Kidney (tissue), 13 donors: ENCODE measurements at regions not wholly inside any gene's neighbourhood (a gene's known extent, or its start where the extent isn't known, plus 50 kb on each side); places are given as distances from the start of the nearest gene placed in this dataset.

ENCODE experiments used
- DNase-seq, 5 donors: peaks; one replicate each; pipeline ENCODE4 v3.0.0-alpha.2; 2013 to 2020
- FAIRE-seq: peaks from 2 replicates; lab custom pipeline; 2012; peaks lifted over from hg19 to GRCh38; lab: Jason Lieb, UNC
- H3K27ac ChIP-seq, 2 donors: one replicate each; pipeline ENCODE4 v1.7.0; 2013; ENCODE audit warnings: low read depth in 2 of 2, low read length in 2 of 2, inconsistent platforms in 1 of 2
- H3K27me3 ChIP-seq: one replicate; pipeline ENCODE4 v1.7.1; 2013; ENCODE audit warnings: low read length, inconsistent platforms; ENCODE audit not compliant: control insufficient read depth, insufficient read depth
- H3K36me3 ChIP-seq, 3 donors: one replicate each; pipeline versions ENCODE4 v1.7.0 to v1.7.1; 2013; ENCODE audit warnings: low read length in 3 of 3, control low read depth in 1 of 3, inconsistent platforms in 1 of 3; ENCODE audit not compliant: insufficient read depth in 3 of 3, control insufficient read depth in 2 of 3
- H3K4me1 ChIP-seq, 3 donors: one replicate each; pipeline versions ENCODE4 v1.7.0 to v1.7.1; 2013; ENCODE audit warnings: low read length in 3 of 3, inconsistent platforms in 1 of 3, low read depth in 1 of 3; ENCODE audit not compliant: control insufficient read depth in 2 of 3, insufficient read depth in 2 of 3
- H3K4me3 ChIP-seq, 3 donors: one replicate each; pipeline versions ENCODE4 v1.7.0 to v1.8.1; 2013; ENCODE audit warnings: low read length in 3 of 3, control low read depth in 1 of 3, inconsistent platforms in 1 of 3
- H3K9ac ChIP-seq, 3 donors: one replicate each; pipeline versions ENCODE4 v1.7.0 to v1.7.1; 2013; ENCODE audit warnings: low read length in 3 of 3, control low read depth in 1 of 3, inconsistent platforms in 1 of 3
- H3K9me3 ChIP-seq, 3 donors: one replicate each; pipeline versions ENCODE4 v1.7.0 to v1.7.1; 2013; ENCODE audit warnings: low read length in 3 of 3, control low read depth in 1 of 3, inconsistent platforms in 1 of 3; ENCODE audit not compliant: control insufficient read depth in 2 of 3, insufficient read depth in 1 of 3
- CTCF ChIP-seq: IDR thresholded peaks from 3 replicates; pipeline ENCODE4 v1.5.1; 2012; ENCODE audit warnings: mild to moderate bottlenecking, moderate library complexity, borderline replicate concordance; ENCODE audit not compliant: insufficient read depth; ENCODE audit errors: extremely low read depth
- intact Hi-C: fragments of 100-400 bp; cut with DNase I; formaldehyde crosslinking; loops from one replicate; pipeline ENCODE4 v1.11.1; 2022
- donor health status: control.
- donor health status: control.
- donor health status: control.
- donor health status: control.
- donor health status: control.
- donor health status: DM: yes; HTN: yes; CAD: no.
- donor health status: Normal renal cell carcinoma (clear cell type).

GRCh38 chr6:137309078-137309762 lies 90.0 kb upstream of the IFNGR1 start:
- Histone ChIP-seq H3K27ac (no peak overlapping the region), H3K9me3 (no peaks in the 10 kb centered on the region), H3K36me3 (no peaks in the 10 kb centered on the region), H3K9ac (no peak overlapping the region), H3K4me3 (no peak overlapping the region), H3K27me3 (no peaks in the 10 kb centered on the region), H3K4me1 (peaks cover 0 to 6% (median 0%) of the 10 kb centered on the region in 3 donors)
- peak in 4 of 5 donors; percentile 26 to 81 (median 58) for DNase-seq
- intact Hi-C loops, result no loop called here
- FAIRE-seq, result peak; percentile 11
- TF ChIP-seq CTCF, result no peak

GRCh38 chr6:137307163-137307854 lies 88.1 kb upstream of the IFNGR1 start:
- no peaks in the 10 kb centered on the region for H3K27me3 ChIP-seq
- DNase-seq, result no peak
- FAIRE-seq, result no peak
- H3K4me1 ChIP-seq, result peaks cover 0 to 6% (median 0%) of the 10 kb centered on the region in 3 donors
- no peaks in the 10 kb centered on the region for H3K9me3 ChIP-seq
- intact Hi-C loops, result no loop called here
- no peak overlapping the region for H3K4me3 ChIP-seq
- no peaks in the 10 kb centered on the region for H3K36me3 ChIP-seq
- TF ChIP-seq CTCF, result no peak
- H3K9ac ChIP-seq, result no peak overlapping the region
- H3K27ac ChIP-seq, result no peak overlapping the region

GRCh38 chr6:137305691-137306090 lies 86.5 kb upstream of the IFNGR1 start:
- no peaks in the 10 kb centered on the region for H3K36me3 ChIP-seq
- no peaks in the 10 kb centered on the region for H3K27me3 ChIP-seq
- DNase-seq (no peak), FAIRE-seq (no peak)
- TF ChIP-seq CTCF, result no peak
- no peak overlapping the region for H3K4me3 ChIP-seq
- intact Hi-C loops, result no loop called here
- peaks cover 0 to 6% (median 0%) of the 10 kb centered on the region in 3 donors for H3K4me1 ChIP-seq
- no peak overlapping the region for H3K27ac ChIP-seq
- no peak overlapping the region for H3K9ac ChIP-seq
- no peaks in the 10 kb centered on the region for H3K9me3 ChIP-seq
